RWPE1 (cell line): ENCODE measurements at regions not wholly inside any gene's neighbourhood (a gene's known extent, or its start where the extent isn't known, plus 50 kb on each side); places are given as distances from the start of the nearest gene placed in this dataset.

Experiments
- CTCF ChIA-PET: fragments of 350-600 bp; sonication (Branson Sonifier 250); formaldehyde crosslinking; extraction: SDS; loops from one replicate; lab custom pipeline; 2021; lab: Yijun Ruan, JAX
- POLR2A ChIA-PET: fragments of 400-600 bp; formaldehyde crosslinking; extraction: SDS; loops from one replicate; lab custom pipeline; 2020; ENCODE audit warnings: antibody characterized with exemption; ENCODE audit not compliant: low non-redundant PET; lab: Yijun Ruan, JAX
- DNase-seq: peaks from one replicate; pipeline ENCODE4 v3.0.0; 2012; ENCODE audit warnings: low spot score
- H3K27ac ChIP-seq: fragments of 450-650 bp; 2 replicates; pipeline ENCODE4 v1.5.1; 2017
- TF ChIP-seq, protein P1 (sequence below): fragments of 450-650 bp; conservative IDR thresholded peaks from 2 replicates; pipeline ENCODE4 v1.5.1; 2017; ENCODE audit warnings: low read depth, mild to moderate bottlenecking

DNA sequence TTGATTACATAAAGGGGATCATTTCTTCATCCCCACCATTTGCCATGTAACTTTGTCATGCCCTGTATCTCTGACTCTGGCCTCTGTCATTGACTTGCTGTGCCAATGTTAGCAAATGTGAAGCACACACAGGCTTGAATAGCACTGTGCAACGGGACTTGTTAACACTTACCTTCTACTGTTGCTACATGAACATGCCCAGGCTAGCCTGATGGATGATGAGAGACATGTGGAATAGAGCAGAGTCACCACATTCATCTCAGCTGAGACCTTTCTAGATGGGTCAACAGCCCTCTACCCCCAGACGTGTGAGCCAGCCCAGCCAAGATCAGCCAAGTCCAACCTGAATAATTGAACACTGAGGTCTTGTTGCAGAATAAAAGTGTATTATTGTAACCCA is 162.1 kb upstream of the SALL1 start:
- POLR2A ChIA-PET, result no interaction called here
- TF ChIP-seq, protein P1, sequence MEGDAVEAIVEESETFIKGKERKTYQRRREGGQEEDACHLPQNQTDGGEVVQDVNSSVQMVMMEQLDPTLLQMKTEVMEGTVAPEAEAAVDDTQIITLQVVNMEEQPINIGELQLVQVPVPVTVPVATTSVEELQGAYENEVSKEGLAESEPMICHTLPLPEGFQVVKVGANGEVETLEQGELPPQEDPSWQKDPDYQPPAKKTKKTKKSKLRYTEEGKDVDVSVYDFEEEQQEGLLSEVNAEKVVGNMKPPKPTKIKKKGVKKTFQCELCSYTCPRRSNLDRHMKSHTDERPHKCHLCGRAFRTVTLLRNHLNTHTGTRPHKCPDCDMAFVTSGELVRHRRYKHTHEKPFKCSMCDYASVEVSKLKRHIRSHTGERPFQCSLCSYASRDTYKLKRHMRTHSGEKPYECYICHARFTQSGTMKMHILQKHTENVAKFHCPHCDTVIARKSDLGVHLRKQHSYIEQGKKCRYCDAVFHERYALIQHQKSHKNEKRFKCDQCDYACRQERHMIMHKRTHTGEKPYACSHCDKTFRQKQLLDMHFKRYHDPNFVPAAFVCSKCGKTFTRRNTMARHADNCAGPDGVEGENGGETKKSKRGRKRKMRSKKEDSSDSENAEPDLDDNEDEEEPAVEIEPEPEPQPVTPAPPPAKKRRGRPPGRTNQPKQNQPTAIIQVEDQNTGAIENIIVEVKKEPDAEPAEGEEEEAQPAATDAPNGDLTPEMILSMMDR, result no peak

DNA sequence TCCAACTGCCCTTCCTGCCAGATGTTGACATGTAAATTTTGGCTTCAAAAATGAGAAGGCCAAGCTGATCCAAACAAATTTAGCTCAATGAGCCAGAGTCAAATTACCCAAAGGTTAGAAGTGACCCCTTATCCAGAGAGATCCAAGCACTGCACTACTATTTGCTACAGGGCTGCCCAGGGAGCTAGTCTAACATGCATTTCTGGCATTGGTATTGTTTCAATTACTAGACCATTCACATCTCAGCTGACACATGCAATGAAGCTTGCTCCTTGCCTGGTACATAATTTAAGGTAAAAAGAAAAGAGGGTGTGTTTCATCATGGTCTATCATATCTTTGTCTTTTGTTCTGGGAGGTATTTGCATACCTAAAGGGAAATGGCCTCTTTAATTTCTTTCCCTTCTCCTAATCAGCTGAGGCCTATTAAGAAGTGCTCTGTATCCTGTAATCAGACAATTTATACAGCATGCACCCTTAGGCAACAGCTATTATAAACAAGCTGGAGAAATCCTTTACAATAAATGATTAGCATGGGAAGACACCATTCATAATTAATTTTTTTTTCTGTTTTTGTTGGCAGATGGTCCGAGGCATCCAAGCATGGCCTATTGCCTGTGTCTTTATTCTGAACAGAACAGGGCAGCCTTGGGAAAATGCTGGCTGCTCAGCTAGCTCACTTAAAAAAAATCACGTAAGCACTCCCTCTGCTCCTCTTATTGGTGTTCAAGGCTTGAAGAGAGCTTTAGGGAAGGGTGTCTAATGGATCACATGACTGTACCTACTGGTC is 161.5 kb upstream of the SALL1 start:
- POLR2A ChIA-PET, result no interaction called here
- TF ChIP-seq, protein P1, result no peak
- no peak overlapping the region for H3K27ac ChIP-seq
- no peak for DNase-seq
- CTCF ChIA-PET, result no interaction called here

More for the DNA sequence above, 162.1 kb upstream of the SALL1 start:
- no peak for DNase-seq
- CTCF ChIA-PET, result no interaction called here
- H3K27ac ChIP-seq, result no peak overlapping the region

DNA sequence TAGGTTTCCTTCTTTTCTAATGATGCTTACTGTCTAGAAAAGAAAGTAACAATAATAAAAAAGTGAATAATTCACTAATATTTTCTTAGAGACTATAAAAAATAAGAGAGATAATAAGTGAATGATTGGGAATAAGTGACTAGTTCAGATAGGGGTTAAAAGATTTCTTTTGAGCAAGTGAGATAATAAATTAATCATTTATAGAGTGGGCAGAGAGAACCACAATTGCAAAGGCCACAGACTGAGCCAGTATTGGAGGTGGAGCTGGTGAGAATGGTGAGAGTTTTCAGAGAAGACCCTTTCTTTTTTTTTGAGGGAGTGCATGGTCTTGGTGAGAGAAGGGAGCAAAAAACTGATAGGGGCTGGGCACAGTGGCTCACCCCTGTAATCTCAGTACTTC is 159.1 kb upstream of the SALL1 start:
- POLR2A ChIA-PET, result no interaction called here
- TF ChIP-seq, protein P1, result no peak

DNA sequence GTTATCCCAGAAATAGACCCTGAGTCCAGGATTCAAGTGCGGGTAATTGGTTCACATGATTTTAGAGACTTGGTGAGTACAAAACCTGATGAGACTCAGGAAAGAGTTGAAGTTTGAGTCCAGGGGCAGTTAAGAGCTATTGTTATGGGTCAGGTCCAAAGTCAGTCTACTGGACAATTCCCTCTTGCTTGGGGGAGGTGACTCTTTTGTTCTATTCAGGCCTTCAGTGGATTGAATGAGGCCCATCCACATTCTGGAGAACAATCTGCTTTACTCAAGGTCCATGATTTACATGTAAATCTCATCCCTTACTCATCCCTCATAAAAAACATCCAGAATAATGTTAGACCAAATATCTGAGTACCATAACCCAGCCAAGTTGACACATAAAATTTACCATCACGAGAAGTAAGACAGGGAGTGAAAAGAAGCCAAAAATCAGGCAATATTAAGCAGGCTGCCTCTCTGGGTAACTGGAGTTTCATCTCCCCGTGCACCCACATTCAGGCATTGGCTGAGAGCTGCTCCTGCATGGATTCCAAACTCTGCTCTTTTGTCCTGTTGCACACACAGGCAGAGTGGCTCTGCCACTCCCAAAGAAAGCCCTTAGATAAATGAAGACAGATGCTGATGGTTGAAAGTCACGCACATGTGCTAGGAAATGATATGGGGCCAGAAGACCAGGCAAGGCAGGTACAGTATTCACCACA is 156.0 kb upstream of the SALL1 start:
- no peak for DNase-seq
- TF ChIP-seq, protein P1, result no peak
- CTCF ChIA-PET, result no interaction called here
- H3K27ac ChIP-seq, result no peak overlapping the region
- POLR2A ChIA-PET, result no interaction called here

More for the DNA sequence above, 159.1 kb upstream of the SALL1 start:
- CTCF ChIA-PET, result no interaction called here
- no peak overlapping the region for H3K27ac ChIP-seq
- DNase-seq, result no peak

DNA sequence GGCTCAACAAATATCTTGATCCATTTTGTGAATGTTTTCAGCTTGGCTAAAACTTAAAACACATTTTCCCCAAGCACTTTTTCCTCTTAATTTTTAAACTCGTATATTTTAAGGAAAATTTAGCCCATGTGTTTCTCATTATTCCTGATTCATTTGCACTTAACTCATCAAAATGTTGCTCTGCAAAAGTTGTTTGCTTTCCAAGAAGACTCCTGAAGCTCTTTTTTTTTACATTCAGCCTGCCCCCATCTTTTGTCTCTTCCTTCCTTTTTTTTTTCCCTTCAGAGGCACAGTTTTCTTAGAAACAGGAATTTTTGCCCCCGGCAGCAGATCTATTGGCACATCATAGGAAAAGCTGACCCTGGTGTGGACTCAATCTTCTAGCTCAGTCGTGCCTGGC is 155.0 kb upstream of the SALL1 start:
- TF ChIP-seq, protein P1, result no peak
- CTCF ChIA-PET, result interaction anchor here (0.7 kb wide), 2 partner anchors 470 to 641 kb away, joined by 4 read pairs; no protein-coding TSS in a partner anchor
- no peak overlapping the region for H3K27ac ChIP-seq
- DNase-seq, result no peak
- POLR2A ChIA-PET, result no interaction called here

DNA sequence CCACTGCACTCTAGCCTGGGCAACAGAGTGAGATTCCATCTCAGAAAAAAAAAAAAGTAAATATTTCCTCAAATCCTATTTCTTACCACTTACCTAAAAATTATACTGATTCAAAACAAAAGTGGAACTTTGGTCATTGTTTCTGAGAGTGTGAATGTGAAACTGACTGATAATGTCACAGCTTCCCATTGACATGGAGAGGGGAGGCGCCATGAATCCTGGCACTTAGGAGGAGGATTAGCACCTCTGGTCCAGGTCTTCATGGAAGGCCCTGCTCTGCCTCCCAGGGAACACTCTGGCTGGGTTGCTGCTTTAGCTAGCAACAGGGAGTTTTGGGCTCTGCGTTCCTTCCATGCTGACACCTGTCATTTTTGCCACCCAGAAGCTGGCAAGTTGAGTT is 154.3 kb upstream of the SALL1 start:
- ChIA-PET POLR2A (interaction anchor here (0.6 kb wide), 1 partner anchor 1890 kb away, joined by 7 read pairs; no protein-coding TSS in a partner anchor), CTCF (interaction anchor here (0.7 kb wide), 1 partner anchor 8 kb away, joined by 4 read pairs; no protein-coding TSS in a partner anchor)
- no peak overlapping the region for H3K27ac ChIP-seq
- TF ChIP-seq, protein P1, result no peak
- no peak for DNase-seq
